ENCODE measurements at regions not wholly inside any gene's neighbourhood (a gene's known extent, or its start where the extent isn't known, plus 50 kb on each side); places are given as distances from the start of the nearest gene placed in this dataset.

DNA sequence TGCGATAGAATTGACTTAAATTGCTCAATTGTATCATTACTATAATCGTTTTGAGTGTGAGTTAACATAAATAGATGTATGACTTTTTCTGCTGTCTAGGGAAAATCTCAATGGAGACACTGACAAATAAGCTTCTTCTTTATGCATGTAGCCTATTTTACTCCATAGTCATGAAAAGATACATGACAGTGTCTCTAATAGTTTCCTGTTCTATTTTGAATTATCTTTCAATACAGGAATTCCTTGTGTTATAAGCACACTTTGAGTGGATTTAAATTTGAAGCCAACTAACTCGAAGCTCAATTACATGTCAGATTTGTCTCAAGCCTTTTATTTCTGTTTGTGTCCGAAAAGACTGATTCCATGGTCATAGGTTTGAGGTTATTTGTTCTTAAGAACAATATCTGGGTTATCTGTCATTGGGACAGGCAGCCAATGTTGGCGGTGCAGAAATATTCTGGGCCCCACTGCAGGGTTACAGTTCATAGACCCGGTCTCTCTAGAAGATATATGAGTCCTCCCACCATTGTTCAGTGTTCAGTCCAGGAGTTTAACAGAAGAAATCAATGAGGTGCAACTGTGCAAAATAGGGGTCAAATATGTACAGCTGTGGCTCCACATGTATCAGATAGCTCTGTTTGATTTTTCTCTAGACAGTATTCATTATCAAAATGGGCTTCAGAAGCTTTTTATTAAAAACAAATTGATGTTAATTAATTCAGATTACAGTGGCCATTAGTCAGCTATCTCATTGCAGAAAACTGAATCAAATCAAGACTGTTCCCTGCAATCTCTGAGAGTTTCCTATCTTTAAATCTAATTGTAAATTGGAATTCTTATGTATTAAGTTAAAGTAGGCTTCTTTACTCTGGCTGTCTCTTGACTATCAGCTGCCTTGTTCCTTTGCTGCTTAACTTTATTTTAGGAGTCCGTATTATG is 1238.8 kb downstream of the NXPH1 start:
- WGBS, 5 donors, result 63 to 73% (median 70%) methylated on average over 7 of the region's 7 CpGs
- Histone ChIP-seq H3K9me3 (peaks cover 0 to 4% (median 0%) of the 10 kb centered on the region in 4 donors), H3K36me3 (no peaks in the 10 kb centered on the region), H3K27ac (no peak overlapping the region), H3K4me1 (no peaks in the 10 kb centered on the region), H3K4me3 (no peak overlapping the region), H3K27me3 (no peaks in the 10 kb centered on the region)
- no peak for DNase-seq
- intact Hi-C loops (cut with DNase I; ENCODE audit: low total_unique reads), result no loop called here
- TF ChIP-seq POLR2A (IDR thresholded peaks at IDR 0.05), result no peak
- TF ChIP-seq POLR2AphosphoS5 (IDR thresholded peaks at IDR 0.05), result no peak

DNA sequence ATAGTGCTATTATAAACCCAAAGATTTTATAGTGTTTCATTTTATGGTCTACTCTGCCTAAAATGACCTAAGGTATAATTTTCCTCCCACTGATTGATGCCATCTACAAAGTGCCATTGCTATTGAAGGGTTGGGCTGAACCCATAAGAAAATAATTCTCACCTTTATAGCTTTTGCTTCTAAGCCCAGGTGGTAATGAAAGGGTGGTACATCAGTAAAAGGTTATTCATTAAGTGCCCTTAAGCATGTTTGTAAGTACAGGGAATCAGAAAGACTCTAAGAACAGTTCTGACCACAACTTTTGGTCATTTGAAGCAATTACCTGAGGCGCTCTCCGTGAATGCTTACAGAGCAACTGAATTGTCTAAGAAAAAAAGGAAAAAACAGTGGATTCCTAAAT is 1247.3 kb downstream of the NXPH1 start:
- H3K4me1 ChIP-seq, result no peaks in the 10 kb centered on the region
- no peak for TF ChIP-seq POLR2A (IDR thresholded peaks at IDR 0.05)
- no peak for TF ChIP-seq POLR2AphosphoS5 (IDR thresholded peaks at IDR 0.05)
- no peak for TF ChIP-seq EP300 (IDR thresholded peaks at IDR 0.05)
- TF ChIP-seq, protein P1, sequence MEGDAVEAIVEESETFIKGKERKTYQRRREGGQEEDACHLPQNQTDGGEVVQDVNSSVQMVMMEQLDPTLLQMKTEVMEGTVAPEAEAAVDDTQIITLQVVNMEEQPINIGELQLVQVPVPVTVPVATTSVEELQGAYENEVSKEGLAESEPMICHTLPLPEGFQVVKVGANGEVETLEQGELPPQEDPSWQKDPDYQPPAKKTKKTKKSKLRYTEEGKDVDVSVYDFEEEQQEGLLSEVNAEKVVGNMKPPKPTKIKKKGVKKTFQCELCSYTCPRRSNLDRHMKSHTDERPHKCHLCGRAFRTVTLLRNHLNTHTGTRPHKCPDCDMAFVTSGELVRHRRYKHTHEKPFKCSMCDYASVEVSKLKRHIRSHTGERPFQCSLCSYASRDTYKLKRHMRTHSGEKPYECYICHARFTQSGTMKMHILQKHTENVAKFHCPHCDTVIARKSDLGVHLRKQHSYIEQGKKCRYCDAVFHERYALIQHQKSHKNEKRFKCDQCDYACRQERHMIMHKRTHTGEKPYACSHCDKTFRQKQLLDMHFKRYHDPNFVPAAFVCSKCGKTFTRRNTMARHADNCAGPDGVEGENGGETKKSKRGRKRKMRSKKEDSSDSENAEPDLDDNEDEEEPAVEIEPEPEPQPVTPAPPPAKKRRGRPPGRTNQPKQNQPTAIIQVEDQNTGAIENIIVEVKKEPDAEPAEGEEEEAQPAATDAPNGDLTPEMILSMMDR (IDR thresholded peaks at IDR 0.05), result no peak
- no peak overlapping the region for H3K4me3 ChIP-seq
- H3K9me3 ChIP-seq, result peaks cover 0 to 12% (median 0%) of the 10 kb centered on the region in 4 donors
- intact Hi-C loops (cut with DNase I; ENCODE audit: low total_unique reads), result no loop called here
- no peak for DNase-seq
- H3K36me3 ChIP-seq, result no peaks in the 10 kb centered on the region
- no peaks in the 10 kb centered on the region for H3K27me3 ChIP-seq
- H3K27ac ChIP-seq, result no peak overlapping the region
- WGBS, 5 donors, result 95 to 100% (median 96%) methylated on average over 2 of the region's 2 CpGs

DNA sequence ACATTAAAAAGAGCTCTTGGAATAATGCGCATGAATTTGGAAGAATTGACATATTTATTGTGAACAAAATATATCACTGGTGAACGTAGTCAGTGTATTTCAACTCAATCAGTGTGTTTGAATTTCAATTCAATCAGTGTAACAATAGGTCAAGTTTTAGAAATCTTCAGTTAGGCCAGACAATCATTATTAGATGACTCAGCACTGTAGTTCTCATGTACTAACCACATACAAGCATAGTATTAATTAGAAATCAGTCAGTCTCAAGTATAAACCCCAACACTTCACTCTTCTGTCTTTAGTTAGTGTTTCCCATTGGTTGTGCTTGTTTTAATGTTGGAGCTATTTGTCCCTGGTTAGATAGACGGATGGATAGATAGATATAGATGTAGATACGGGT is 1247.9 kb downstream of the NXPH1 start:
- Histone ChIP-seq H3K36me3 (no peaks in the 10 kb centered on the region), H3K4me1 (no peaks in the 10 kb centered on the region), H3K4me3 (no peak overlapping the region), H3K27me3 (no peaks in the 10 kb centered on the region), H3K27ac (no peak overlapping the region), H3K9me3 (peaks cover 0 to 12% (median 0%) of the 10 kb centered on the region in 4 donors)
- TF ChIP-seq POLR2A (IDR thresholded peaks at IDR 0.05) (no peak), EP300 (IDR thresholded peaks at IDR 0.05) (no peak), POLR2AphosphoS5 (IDR thresholded peaks at IDR 0.05) (no peak)
- TF ChIP-seq, protein P1 (IDR thresholded peaks at IDR 0.05), result no peak
- intact Hi-C loops (cut with DNase I; ENCODE audit: low total_unique reads), result no loop called here
- WGBS, 5 donors, result 80 to 84% (median 81%) methylated on average over 4 of the region's 4 CpGs
- no peak for DNase-seq

DNA sequence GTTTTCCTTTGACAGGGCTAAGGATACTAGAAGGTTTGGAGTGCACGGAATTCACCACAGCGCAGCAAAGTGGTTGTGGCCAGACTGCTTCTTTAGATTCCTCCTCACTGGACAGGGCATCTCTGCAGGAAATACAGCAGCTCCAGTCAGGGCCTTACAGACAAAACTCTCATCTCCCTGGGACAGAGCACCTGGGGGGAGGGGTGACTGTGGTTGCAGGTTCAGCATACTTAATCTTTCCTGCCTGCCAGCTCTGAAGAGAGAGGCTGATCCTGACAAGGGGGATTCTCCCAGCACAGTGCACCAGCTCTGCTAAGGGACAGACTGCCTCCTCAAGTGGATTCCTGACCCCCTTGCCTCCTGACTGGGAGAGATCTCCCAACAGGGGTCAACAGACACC is 1257.9 kb downstream of the NXPH1 start:
- H3K4me3 ChIP-seq, result no peak overlapping the region
- H3K36me3 ChIP-seq, result no peaks in the 10 kb centered on the region
- H3K4me1 ChIP-seq, result no peaks in the 10 kb centered on the region
- TF ChIP-seq, protein P1 (IDR thresholded peaks at IDR 0.05), result no peak
- TF ChIP-seq EP300 (IDR thresholded peaks at IDR 0.05), result no peak
- no peak for TF ChIP-seq POLR2AphosphoS5 (IDR thresholded peaks at IDR 0.05)
- TF ChIP-seq POLR2A (IDR thresholded peaks at IDR 0.05), result no peak
- no peaks in the 10 kb centered on the region for H3K27me3 ChIP-seq
- no peak for DNase-seq
- intact Hi-C loops (cut with DNase I; ENCODE audit: low total_unique reads), result no loop called here
- no peak overlapping the region for H3K27ac ChIP-seq
- H3K9me3 ChIP-seq, result peaks cover 0 to 28% (median 5%) of the 10 kb centered on the region in 4 donors
- WGBS, 5 donors, result 60 to 100% (median 96%) methylated on average over 1 to 2 of the region's 2 CpGs

DNA sequence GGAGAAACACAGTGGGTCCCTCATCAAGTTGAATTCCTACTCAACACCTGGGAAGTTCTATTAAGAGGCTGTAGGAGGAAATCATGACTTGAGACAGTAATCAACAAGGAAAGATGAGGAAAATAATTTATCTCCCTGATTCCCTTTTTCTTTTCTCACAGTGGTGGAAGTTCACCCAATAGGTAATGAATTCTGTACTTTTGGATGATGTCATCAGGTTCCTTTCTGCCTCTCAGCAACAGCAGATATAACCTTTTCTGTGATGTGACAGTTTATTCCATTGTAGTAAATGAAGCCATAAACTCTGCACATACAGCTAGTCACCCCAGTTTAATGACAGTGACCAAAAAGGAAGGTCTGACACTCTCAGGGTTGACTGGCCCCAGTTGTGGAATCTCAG is 1265.0 kb downstream of the NXPH1 start:
- TF ChIP-seq POLR2A (IDR thresholded peaks at IDR 0.05), result no peak
- no peaks in the 10 kb centered on the region for H3K36me3 ChIP-seq
- intact Hi-C loops (cut with DNase I; ENCODE audit: low total_unique reads), result no loop called here
- no peaks in the 10 kb centered on the region for H3K27me3 ChIP-seq
- H3K4me3 ChIP-seq, result no peak overlapping the region
- no peak for DNase-seq
- no peak overlapping the region for H3K27ac ChIP-seq
- H3K4me1 ChIP-seq, result no peaks in the 10 kb centered on the region
- peaks cover 0 to 7% (median 0%) of the 10 kb centered on the region in 4 donors for H3K9me3 ChIP-seq
